Liver (tissue), 8 donors: ENCODE measurements at regions not wholly inside any gene's neighbourhood (a gene's known extent, or its start where the extent isn't known, plus 50 kb on each side); places are given as distances from the start of the nearest gene placed in this dataset.
A peak's percentile ranks its signal among the peaks of the same experiment; 100 is the strongest.

Source experiments
- DNase-seq: peaks from one replicate; pipeline ENCODE4 v3.0.0-alpha.2; 2017; ENCODE audit warnings: low spot score
- H3K27ac ChIP-seq, 2 donors: one replicate each; pipeline ENCODE4 v1.7.0; 2013; ENCODE audit warnings: inconsistent platforms in 2 of 2, low read length in 2 of 2, control low read depth in 1 of 2, low read depth in 1 of 2, mild to moderate bottlenecking in 1 of 2
- H3K27me3 ChIP-seq, 4 donors: one replicate each; pipeline versions ENCODE4 v1.6.1 to v1.7.0; 2013; ENCODE audit warnings: low read length in 3 of 4, inconsistent platforms in 1 of 4, mild to moderate bottlenecking in 1 of 4, moderate library complexity in 1 of 4; ENCODE audit not compliant: control insufficient read depth in 4 of 4, insufficient read depth in 4 of 4
- H3K36me3 ChIP-seq, 4 donors: one replicate each; pipeline versions ENCODE4 v1.6.1 to v1.7.0; 2013; ENCODE audit warnings: low read length in 3 of 4, mild to moderate bottlenecking in 3 of 4, low read depth in 1 of 4, moderate library complexity in 1 of 4; ENCODE audit not compliant: control insufficient read depth in 4 of 4, insufficient read depth in 3 of 4
- H3K4me1 ChIP-seq, 4 donors: one replicate each; pipeline versions ENCODE4 v1.6.1 to v1.7.0; 2013; ENCODE audit warnings: low read length in 3 of 4, mild to moderate bottlenecking in 3 of 4, moderate library complexity in 1 of 4; ENCODE audit not compliant: control insufficient read depth in 4 of 4, insufficient read depth in 4 of 4
- H3K4me3 ChIP-seq, 3 donors: one replicate each; pipeline versions ENCODE4 v1.6.1 to v1.7.0; 2013; ENCODE audit warnings: low read length in 3 of 3, control low read depth in 1 of 3, low read depth in 1 of 3, mild to moderate bottlenecking in 1 of 3
- H3K9ac ChIP-seq, 2 donors: one replicate each; pipeline ENCODE4 v1.7.0; 2013; ENCODE audit warnings: low read length in 2 of 2, mild to moderate bottlenecking in 2 of 2, moderate library complexity in 2 of 2, control low read depth in 1 of 2, low read depth in 1 of 2
- H3K9me3 ChIP-seq, 4 donors: one replicate each; pipeline versions ENCODE4 v1.6.1 to v1.7.0; 2013; ENCODE audit warnings: low read length in 3 of 4; ENCODE audit not compliant: control insufficient read depth in 4 of 4
- ATF3 ChIP-seq: IDR thresholded peaks from 2 replicates; pipeline ENCODE4 v1.6.1; 2016; ENCODE audit warnings: antibody characterized with exemption
- CTCF ChIP-seq: fragments of 150-350 bp; IDR thresholded peaks from 2 replicates; pipeline ENCODE4 v1.5.1; 2017; ENCODE audit warnings: improper control_type of control experiment, low read depth, low read length; ENCODE audit not compliant: missing input control
- EGR1 ChIP-seq, 2 donors: IDR thresholded peaks; 2 replicates each; pipeline ENCODE4 v1.6.1; 2016 to 2018; ENCODE audit warnings: antibody characterized with exemption in 2 of 2, low read depth in 2 of 2
- FOXA1 ChIP-seq: IDR thresholded peaks from 2 replicates; pipeline ENCODE4 v1.6.1; 2016; ENCODE audit warnings: antibody characterized with exemption
- FOXA2 ChIP-seq: IDR thresholded peaks from 2 replicates; pipeline ENCODE4 v1.6.1; 2016; ENCODE audit warnings: antibody characterized with exemption
- HNF4A ChIP-seq, 2 donors: conservative IDR thresholded peaks; 2 replicates each; pipeline ENCODE4 v1.6.1; 2016; ENCODE audit warnings: antibody characterized with exemption in 2 of 2, mild to moderate bottlenecking in 2 of 2
- HNF4G ChIP-seq: IDR thresholded peaks from 2 replicates; pipeline ENCODE4 v1.6.1; 2016; ENCODE audit warnings: antibody characterized with exemption
- JUND ChIP-seq, 2 donors: IDR thresholded peaks; 2 replicates each; pipeline ENCODE4 v1.6.1; 2016; ENCODE audit warnings: antibody characterized with exemption in 2 of 2
- MAX ChIP-seq: IDR thresholded peaks from 2 replicates; pipeline ENCODE4 v1.6.1; 2016; ENCODE audit warnings: antibody characterized with exemption
- RAD21 ChIP-seq, 2 donors: IDR thresholded peaks; 2 replicates each; pipeline ENCODE4 v1.6.1; 2016; ENCODE audit warnings: antibody characterized with exemption in 2 of 2, mild to moderate bottlenecking in 2 of 2
- REST ChIP-seq: IDR thresholded peaks from 2 replicates; pipeline ENCODE4 v1.6.1; 2016; ENCODE audit warnings: antibody characterized with exemption, mild to moderate bottlenecking
- RXRA ChIP-seq, 2 donors: IDR thresholded peaks; 2 replicates each; pipeline ENCODE4 v1.6.1; 2017 to 2018; ENCODE audit warnings: antibody characterized with exemption in 2 of 2, mild to moderate bottlenecking in 1 of 2
- SP1 ChIP-seq: IDR thresholded peaks from 2 replicates; pipeline ENCODE4 v1.6.1; 2018; ENCODE audit warnings: antibody characterized with exemption, mild to moderate bottlenecking
- TAF1 ChIP-seq: conservative IDR thresholded peaks from 2 replicates; pipeline ENCODE4 v1.6.1; 2016; ENCODE audit warnings: antibody characterized with exemption, mild to moderate bottlenecking
- YY1 ChIP-seq: IDR thresholded peaks from 2 replicates; pipeline ENCODE4 v1.6.1; 2016; ENCODE audit warnings: antibody characterized with exemption, mild to moderate bottlenecking
- WGBS: extraction: QIAGEN DNeasy Blood & Tissue Kit; methylation state at CpG from one replicate; pipeline ENCODE4 v1.1.7; 2013; 5-methylcytosine and 5-hydroxymethylcytosine counted together
- donor health status: healthy.
- donor health status: healthy.
- donor health status: healthy.
- donor health status: healthy.
- donor health status: healthy.

- WGBS: 23% methylated on average over 2 of the region's 2 CpGs
Observed at GRCh38 chr3:117261983-117262421, 552.4 kb downstream of the TUSC7 start.

GRCh38 chr3:117263270-117263669 lies 553.7 kb downstream of the TUSC7 start:
- WGBS: 85% methylated on average over 3 of the region's 3 CpGs
- H3K9me3 ChIP-seq: no peaks in the 10 kb centered on the region
- no peak overlapping the region for H3K4me3 ChIP-seq
- H3K36me3 ChIP-seq: no peaks in the 10 kb centered on the region
- H3K9ac ChIP-seq: no peak overlapping the region
- H3K4me1 ChIP-seq: peaks cover 3 to 7% (median 7%) of the 10 kb centered on the region in 4 donors
- no peak overlapping the region for H3K27ac ChIP-seq
- DNase-seq: no peak
- H3K27me3 ChIP-seq: no peaks in the 10 kb centered on the region
- TF ChIP-seq FOXA1 (no peak), HNF4G (no peak), RAD21 (IDR thresholded peaks at IDR 0.05) (no peak), JUND (IDR thresholded peaks at IDR 0.05) (no peak), HNF4A (conservative IDR thresholded peaks at IDR 0.05) (no peak), ATF3 (no peak), RXRA (IDR thresholded peaks at IDR 0.05) (no peak), YY1 (no peak), EGR1 (IDR thresholded peaks at IDR 0.05; ENCODE audit: low read depth in 2 of 2) (no peak), REST (no peak), TAF1 (no peak), CTCF (no peak), MAX (no peak), FOXA2 (no peak)

More at GRCh38 chr3:117261983-117262421, 552.4 kb downstream of the TUSC7 start:
- Histone ChIP-seq H3K27me3 (no peaks in the 10 kb centered on the region), H3K36me3 (no peaks in the 10 kb centered on the region), H3K27ac (peak overlapping the region; percentile 0 to 39), H3K4me3 (no peak overlapping the region), H3K4me1 (peaks cover 3 to 7% (median 7%) of the 10 kb centered on the region in 4 donors), H3K9me3 (no peaks in the 10 kb centered on the region), H3K9ac (no peak overlapping the region)
- no peak for DNase-seq
- TF ChIP-seq SP1: peak; percentile 37
- peak in 1 of 2 donors; percentile 27 for TF ChIP-seq RAD21 (IDR thresholded peaks at IDR 0.05)
- peak in 1 of 2 donors; percentile 10 for TF ChIP-seq HNF4A (conservative IDR thresholded peaks at IDR 0.05)
- peak; percentile 56 for TF ChIP-seq YY1
- no peak for TF ChIP-seq EGR1 (IDR thresholded peaks at IDR 0.05; ENCODE audit: low read depth in 2 of 2)
- TF ChIP-seq MAX: peak; percentile 85
- TF ChIP-seq RXRA (IDR thresholded peaks at IDR 0.05): peak in 1 of 2 donors; percentile 40
- no peak for TF ChIP-seq ATF3
